CD4-positive, alpha-beta T cell treated with Interferon alpha-2 for 1 hour (primary cell): ENCODE measurements at regions not wholly inside any gene's neighbourhood (a gene's known extent, or its start where the extent isn't known, plus 50 kb on each side); places are given as distances from the start of the nearest gene placed in this dataset.
"Not testable (repeated sequence)": the region's sequence is repeated elsewhere in the genome, so short reads cannot be mapped to it uniquely, and the experiment has no call there.

Experiments used
- DNase-seq, 2 donors: peaks; one replicate each; pipeline ENCODE4 v3.0.0-alpha.2; 2020 to 2022

- DNase-seq = no peak
These were observed 436.7 kb upstream of the AADAT start for GRCh38 chr4:170526471-170526870.

GRCh38 chr4:170522427-170522970, 432.7 kb upstream of the AADAT start:
- no peak for DNase-seq

GRCh38 chr4:170497689-170498088, 407.9 kb upstream of the AADAT start:
- no peak for DNase-seq

DNA sequence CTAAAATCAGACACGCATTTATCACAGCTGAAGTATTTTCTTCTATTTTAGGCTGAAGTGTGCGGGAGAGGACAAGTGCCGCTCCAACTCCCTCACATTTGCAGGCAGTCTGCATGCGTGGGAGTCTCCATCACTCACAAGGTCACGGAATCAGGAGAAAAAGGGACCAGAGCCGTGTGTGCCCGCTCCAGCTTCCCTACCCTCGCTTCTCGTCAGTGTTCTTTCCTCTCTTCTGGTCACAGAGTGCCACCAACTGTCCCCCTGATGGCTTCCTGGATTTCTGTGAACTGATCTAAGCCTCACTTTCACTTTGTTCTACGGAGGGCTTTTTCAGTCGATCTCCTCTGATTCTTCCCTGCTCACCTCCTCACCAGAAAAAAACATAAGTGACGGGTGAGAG, 407.4 kb upstream of the AADAT start:
- DNase-seq = no peak

DNA sequence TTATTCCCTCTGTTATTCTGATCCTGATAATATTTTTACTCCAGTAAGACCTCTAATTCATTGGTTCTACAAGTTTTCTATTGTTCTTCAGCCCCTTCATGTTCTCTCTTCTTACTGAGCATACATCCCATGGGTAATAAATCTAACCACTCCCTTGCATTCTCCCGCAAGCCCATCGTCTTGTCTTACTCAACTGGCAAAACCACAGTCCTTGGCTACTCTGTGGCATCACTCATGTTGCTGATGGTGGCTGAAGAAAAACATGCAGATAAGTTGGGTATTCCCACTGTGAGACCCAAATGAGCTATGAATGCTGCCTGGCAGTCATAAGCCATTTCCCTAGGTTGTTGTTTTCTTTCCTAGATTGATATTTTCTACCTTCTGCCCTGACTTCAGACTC, 402.2 kb upstream of the AADAT start:
- no peak for DNase-seq

GRCh38 chr4:170476351-170476750, 386.6 kb upstream of the AADAT start:
- no peak for DNase-seq

- no peak for DNase-seq
These were observed 375.7 kb upstream of the AADAT start for GRCh38 chr4:170465429-170465828.

DNA sequence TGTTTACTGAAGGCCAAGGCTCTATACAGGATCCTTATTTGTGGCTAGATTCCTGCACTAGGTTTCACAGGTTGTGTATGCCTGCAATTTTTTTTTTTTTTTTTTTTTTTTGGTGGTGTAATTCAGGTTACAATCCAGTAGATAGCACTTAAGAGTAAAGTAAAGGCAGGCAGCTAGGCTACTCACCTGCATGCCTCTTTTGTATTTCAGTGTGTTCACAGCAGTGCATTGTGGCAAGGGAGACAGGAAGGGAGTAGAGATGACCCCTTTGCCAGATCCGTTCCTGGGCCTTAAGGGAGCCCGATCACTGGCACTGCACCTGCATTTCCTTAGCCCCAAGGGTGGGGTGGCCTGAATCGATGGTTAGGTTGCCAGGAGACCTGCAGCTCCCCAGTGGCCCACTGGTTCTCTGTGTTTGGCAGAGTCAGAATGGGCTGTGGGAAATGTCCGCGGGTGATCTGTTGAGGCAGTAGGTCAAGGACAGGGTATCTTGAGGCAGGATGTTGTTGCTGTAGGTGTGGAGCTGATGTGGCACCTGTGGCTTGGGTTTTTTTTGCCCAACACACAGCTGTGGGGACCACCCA, 374.9 kb upstream of the AADAT start:
- no peak for DNase-seq

- DNase-seq = no peak
These were observed 357.0 kb upstream of the AADAT start for GRCh38 chr4:170446782-170447181.

- DNase-seq = not testable (repeated sequence)
These were observed 351.4 kb upstream of the AADAT start for GRCh38 chr4:170441146-170441545.

DNA sequence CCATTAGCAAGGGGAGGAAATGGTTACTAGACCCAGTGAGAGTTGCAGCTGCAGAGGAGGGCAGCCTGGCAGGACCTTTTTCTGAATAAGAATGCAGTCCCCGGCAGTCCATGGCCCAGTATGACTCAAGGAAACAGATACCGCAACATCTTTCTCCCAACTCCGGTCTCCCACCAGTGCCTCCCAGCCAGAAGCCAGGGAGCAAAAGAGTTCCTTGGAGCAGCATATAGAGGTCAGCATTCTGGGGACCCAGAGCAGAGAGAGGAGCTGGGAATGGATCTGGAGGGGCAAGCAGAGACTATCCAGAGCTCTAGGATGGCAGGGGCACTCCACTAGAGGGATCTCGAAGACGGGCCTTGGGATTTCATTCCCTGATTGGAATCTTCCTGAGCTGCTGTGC, 339.2 kb upstream of the AADAT start:
- no peak for DNase-seq

DNA sequence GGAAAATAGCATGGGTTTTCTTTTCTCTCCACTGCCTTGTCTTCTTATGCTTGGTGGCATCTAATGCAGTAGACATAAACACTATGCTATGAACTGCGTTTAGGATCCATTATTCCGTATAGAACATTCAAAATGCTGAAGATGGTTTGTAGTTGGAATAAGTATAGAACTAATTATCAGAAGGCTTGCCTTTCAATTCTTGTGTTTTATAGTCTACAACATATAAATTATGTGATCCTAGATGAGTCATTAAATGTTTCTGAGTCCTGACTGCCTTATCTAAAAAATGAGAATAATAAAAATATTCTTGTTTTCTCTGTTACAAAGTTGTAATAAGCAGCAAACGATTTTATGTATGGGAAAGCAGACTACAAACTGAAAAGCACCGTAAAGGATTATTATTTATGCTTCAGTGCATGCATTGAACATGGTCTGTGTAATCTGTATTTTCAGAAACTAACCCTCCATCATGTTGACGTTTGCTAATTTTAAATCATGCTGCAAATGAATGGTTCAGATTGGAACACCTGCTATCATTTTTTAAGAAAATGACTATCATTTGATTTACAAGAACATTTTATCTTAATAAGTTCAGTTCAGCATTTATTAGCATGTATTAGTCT, 335.9 kb upstream of the AADAT start:
- no peak for DNase-seq

GRCh38 chr4:170425040-170425439, 335.3 kb upstream of the AADAT start:
- no peak for DNase-seq

DNA sequence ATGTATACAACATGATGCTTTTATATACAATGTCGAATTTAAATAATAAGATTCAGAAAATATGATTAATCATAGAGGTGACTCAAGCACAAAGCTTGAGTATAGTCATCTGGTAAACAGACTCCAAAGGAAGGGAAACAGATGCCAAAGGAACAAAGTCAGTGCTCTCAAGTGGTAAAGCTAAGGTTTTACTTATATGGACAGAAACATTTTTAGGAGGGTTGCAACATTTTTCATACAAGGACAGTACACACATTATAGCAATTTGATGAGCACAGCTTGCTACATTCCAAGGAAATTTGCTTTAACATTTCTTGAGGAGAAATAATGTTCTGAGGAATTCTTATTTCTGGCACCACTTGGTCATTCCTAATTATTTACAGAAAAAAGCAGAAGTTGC, 333.4 kb upstream of the AADAT start:
- no peak for DNase-seq

DNA sequence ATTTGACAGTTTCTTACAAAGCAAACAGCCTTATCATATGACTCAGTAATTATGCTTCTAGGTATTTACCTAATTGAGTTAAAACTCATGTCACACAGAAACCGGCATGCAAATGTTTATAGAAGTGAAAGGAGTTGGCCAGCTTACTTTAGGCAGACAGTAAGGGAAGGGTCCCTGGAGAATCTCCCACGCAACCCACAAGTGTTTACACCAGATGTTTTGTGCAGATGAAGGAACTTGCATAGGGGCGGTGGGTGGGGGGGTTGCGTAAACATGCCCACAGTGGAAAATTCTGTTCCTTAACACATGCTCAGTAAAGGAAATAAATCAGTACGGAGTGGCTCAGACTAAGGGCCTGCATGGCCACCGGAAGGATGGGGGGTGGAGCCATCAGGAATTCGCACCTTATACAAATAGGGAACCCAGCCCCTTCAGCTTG, 330.5 kb upstream of the AADAT start:
- DNase-seq = no peak

DNA sequence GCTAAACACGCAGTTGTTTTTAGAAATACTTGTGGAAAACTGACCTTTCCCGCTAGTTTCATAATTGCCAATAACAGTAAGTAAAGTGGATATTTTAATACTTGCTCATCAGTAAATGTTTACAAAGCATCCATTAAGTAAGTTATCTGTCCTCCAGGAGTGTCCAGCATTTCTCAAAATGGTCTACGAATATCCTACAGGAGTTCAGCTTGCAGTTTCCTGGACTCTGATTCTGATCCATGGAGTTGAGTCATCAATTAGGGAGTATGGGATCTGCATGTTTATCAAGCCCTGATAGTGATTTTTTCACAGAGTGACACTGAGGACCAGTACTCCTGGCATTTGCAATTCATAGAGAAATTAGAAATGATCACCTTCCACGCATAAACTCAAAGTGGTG, 325.2 kb upstream of the AADAT start:
- no peak for DNase-seq

DNA sequence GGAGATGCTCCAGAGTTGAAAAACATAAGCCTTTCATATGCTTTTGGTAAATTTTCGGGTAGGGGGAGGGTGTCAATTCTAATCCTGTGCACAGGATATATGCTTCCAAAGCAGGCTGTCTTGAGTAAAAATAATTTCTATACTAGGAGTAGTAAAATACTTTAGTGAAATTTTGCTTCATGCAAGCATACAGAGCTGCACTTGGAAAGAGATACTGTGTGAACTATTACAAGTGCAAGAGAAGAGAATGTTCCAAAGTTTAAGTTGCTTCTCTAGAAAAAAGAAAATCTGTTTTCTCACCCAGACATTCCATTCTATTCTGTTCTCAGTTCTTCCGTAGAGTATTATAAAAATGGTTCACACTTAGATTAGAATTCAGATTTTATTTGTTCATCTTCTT, 324.6 kb upstream of the AADAT start:
- DNase-seq = no peak

DNA sequence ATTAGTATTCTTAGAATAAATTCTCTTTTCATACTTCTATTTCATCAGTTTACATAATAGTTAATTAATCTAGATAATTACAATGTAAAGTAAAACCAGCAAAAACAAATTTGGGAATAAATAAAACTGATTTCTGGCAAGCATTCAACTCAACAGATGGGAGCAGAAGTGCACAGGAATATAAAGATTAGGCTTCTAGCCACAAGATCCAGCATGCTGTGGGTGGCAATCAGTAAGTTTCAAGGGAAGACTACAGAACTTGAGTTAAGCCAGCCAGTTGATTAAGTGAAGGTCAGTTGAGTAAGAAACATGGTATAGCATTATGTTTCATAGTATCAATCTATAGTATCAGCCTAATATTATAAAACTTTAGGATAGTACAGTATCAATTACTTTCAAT, 324.2 kb upstream of the AADAT start:
- no peak for DNase-seq

- DNase-seq = no peak
These were observed 310.6 kb upstream of the AADAT start for GRCh38 chr4:170400361-170400760.

GRCh38 chr4:170399581-170400293, 310.0 kb upstream of the AADAT start:
- no peak for DNase-seq

- no peak for DNase-seq
These were observed 308.5 kb upstream of the AADAT start for GRCh38 chr4:170398218-170398617.

DNA sequence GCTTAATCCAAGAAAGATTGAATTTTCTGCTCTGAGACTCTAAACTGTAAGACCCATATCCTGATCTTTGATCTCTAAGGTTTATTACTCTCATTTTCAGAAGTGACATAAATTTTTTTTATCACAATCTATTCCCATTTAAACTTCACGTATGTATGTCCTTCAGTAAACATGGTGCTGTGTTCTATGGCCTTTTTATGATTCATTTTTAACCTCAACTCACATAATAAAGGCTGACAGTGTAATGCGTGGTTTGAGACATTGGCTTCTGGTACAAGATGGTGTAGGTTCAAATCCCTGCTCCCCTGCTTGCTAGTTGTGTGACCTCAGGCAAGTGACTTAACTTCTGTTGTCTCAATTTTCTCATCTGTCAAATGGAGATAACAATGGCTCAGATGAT, 306.0 kb upstream of the AADAT start:
- no peak for DNase-seq

DNA sequence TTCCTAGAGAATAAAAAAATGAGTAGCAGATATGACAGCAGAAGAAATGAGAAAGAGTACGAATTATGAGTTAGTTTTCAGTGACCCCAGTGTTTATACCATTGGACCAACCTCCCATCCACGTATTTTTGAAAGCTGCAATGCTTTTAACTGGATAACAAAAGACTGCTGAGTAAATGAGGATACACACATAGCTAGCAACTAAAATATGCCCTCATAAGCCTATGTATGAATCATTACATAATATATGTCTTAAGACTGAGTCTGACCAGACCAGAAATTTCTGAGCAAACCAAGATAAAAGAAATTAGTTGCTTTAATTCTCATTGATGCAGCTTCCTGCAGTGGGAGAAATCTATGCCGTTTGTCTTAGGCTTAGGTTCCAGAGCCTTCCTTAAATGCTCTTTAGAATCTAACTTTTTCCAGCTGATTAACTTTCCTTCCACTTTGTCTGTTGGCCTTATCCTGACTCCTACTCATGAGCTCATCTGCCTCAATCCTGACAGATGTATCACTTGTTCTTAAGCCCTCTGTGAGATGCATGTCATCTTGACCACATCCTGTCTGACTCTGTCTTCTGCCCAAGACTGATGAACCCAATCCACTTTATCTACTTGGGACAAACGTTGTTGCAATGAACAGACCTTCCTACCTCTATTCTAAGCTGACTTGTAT, 301.4 kb upstream of the AADAT start:
- DNase-seq = no peak

GRCh38 chr4:170389411-170389810, 299.7 kb upstream of the AADAT start:
- no peak for DNase-seq
